B cell (primary cell): ENCODE measurements at regions not wholly inside any gene's neighbourhood (a gene's known extent, or its start where the extent isn't known, plus 50 kb on each side); places are given as distances from the start of the nearest gene placed in this dataset.

Source experiments
- CTCF ChIP-seq: fragments of 200-600 bp; IDR thresholded peaks from one replicate; pipeline ENCODE4 v1.8.0; 2022; ENCODE audit warnings: antibody characterized with exemption, mild to moderate bottlenecking
- EZH2 ChIP-seq: IDR thresholded peaks from 2 replicates; pipeline ENCODE4 v1.6.1; 2012; ENCODE audit warnings: borderline replicate concordance, low read depth, mild to moderate bottlenecking, moderate library complexity, low read length; ENCODE audit not compliant: insufficient read depth, poor library complexity, severe bottlenecking

GRCh38 chr6:5869261-5869660, 137.5 kb downstream of the NRN1 start:
- no peak for TF ChIP-seq CTCF
- TF ChIP-seq EZH2 = no peak
